Cardiac muscle cell (in vitro differentiated cells and primary cell): ENCODE measurements at regions not wholly inside any gene's neighbourhood (a gene's known extent, or its start where the extent isn't known, plus 50 kb on each side); places are given as distances from the start of the nearest gene placed in this dataset.

Source experiments
- DNase-seq, 2 donors: peaks; one replicate each; pipeline versions ENCODE4 v3.0.0 to v3.0.0-alpha.2; 2010 to 2017; ENCODE audit warnings: low read depth in 1 of 2, low spot score in 1 of 2
- H3K27ac ChIP-seq: fragments of 200-600 bp; sonication (generic); 2 replicates; pipeline ENCODE4 v1.5.1; 2016
- H3K27me3 ChIP-seq: fragments of 200-600 bp; sonication (generic); 2 replicates; pipeline ENCODE4 v1.6.0; 2016; ENCODE audit warnings: control low read depth
- H3K36me3 ChIP-seq: fragments of 200-600 bp; sonication (generic); 2 replicates; pipeline ENCODE4 v1.5.1; 2016; ENCODE audit warnings: control low read depth
- H3K4me1 ChIP-seq: fragments of 200-600 bp; sonication (generic); 2 replicates; pipeline ENCODE4 v1.8.1; 2017; ENCODE audit warnings: low read depth, mild to moderate bottlenecking, mixed run types
- H3K4me3 ChIP-seq: fragments of 200-600 bp; sonication (generic); 2 replicates; pipeline ENCODE4 v1.5.1; 2016; ENCODE audit warnings: mild to moderate bottlenecking
- H3K9me3 ChIP-seq: fragments of 200-600 bp; sonication (generic); 2 replicates; pipeline ENCODE4 v1.5.1; 2017; ENCODE audit warnings: low read depth, mild to moderate bottlenecking, control low read depth
- CTCF ChIP-seq: IDR thresholded peaks from 2 replicates; pipeline ENCODE4 v1.5.1; 2012; ENCODE audit warnings: low read depth, mild to moderate bottlenecking, low read length

- Histone ChIP-seq H3K4me3 (no peak overlapping the region), H3K9me3 (no peaks in the 10 kb centered on the region), H3K4me1 (peaks cover 14% of the 10 kb centered on the region), H3K27ac (no peak overlapping the region), H3K27me3 (no peaks in the 10 kb centered on the region), H3K36me3 (no peaks in the 10 kb centered on the region)
- no peak for TF ChIP-seq CTCF
- no peak for DNase-seq
These were observed 195.1 kb upstream of the CBLB start for GRCh38 chr3:106063909-106064308.

- Histone ChIP-seq H3K4me3 (no peak overlapping the region), H3K27me3 (no peaks in the 10 kb centered on the region), H3K4me1 (no peaks in the 10 kb centered on the region), H3K36me3 (no peaks in the 10 kb centered on the region), H3K27ac (no peak overlapping the region), H3K9me3 (no peaks in the 10 kb centered on the region)
- DNase-seq, result no peak
- no peak for TF ChIP-seq CTCF
These were observed 197.0 kb upstream of the CBLB start for GRCh38 chr3:106065831-106066230.

GRCh38 chr3:106067711-106068110 lies 198.9 kb upstream of the CBLB start:
- no peaks in the 10 kb centered on the region for H3K27me3 ChIP-seq
- no peaks in the 10 kb centered on the region for H3K9me3 ChIP-seq
- no peaks in the 10 kb centered on the region for H3K4me1 ChIP-seq
- H3K4me3 ChIP-seq, result no peak overlapping the region
- DNase-seq, result no peak
- H3K36me3 ChIP-seq, result no peaks in the 10 kb centered on the region
- no peak for TF ChIP-seq CTCF
- no peak overlapping the region for H3K27ac ChIP-seq

GRCh38 chr3:106068381-106068780 lies 199.6 kb upstream of the CBLB start:
- H3K27ac ChIP-seq, result no peak overlapping the region
- H3K9me3 ChIP-seq, result no peaks in the 10 kb centered on the region
- no peaks in the 10 kb centered on the region for H3K27me3 ChIP-seq
- H3K36me3 ChIP-seq, result no peaks in the 10 kb centered on the region
- no peak overlapping the region for H3K4me3 ChIP-seq
- no peak for DNase-seq
- H3K4me1 ChIP-seq, result no peaks in the 10 kb centered on the region
- no peak for TF ChIP-seq CTCF

- Histone ChIP-seq H3K4me1 (no peaks in the 10 kb centered on the region), H3K27me3 (no peaks in the 10 kb centered on the region), H3K27ac (no peak overlapping the region), H3K36me3 (no peaks in the 10 kb centered on the region), H3K9me3 (no peaks in the 10 kb centered on the region), H3K4me3 (no peak overlapping the region)
- TF ChIP-seq CTCF, result no peak
- DNase-seq, result peak in 1 of 2 donors; percentile 60
These were observed 200.0 kb upstream of the CBLB start for GRCh38 chr3:106068795-106069194.

- Histone ChIP-seq H3K4me1 (no peaks in the 10 kb centered on the region), H3K9me3 (no peaks in the 10 kb centered on the region), H3K27me3 (no peaks in the 10 kb centered on the region), H3K27ac (no peak overlapping the region), H3K4me3 (no peak overlapping the region), H3K36me3 (no peaks in the 10 kb centered on the region)
- no peak for DNase-seq
- TF ChIP-seq CTCF, result no peak
These were observed 201.4 kb upstream of the CBLB start for GRCh38 chr3:106070187-106070586.
